AML-193 (cell line): ENCODE measurements at regions not wholly inside any gene's neighbourhood (a gene's known extent, or its start where the extent isn't known, plus 50 kb on each side); places are given as distances from the start of the nearest gene placed in this dataset.

Source experiments
- DNase-seq, 2 experiments: peaks; one replicate each; lab custom pipeline; 2025; lab: John Stamatoyannopoulos, UW

DNA sequence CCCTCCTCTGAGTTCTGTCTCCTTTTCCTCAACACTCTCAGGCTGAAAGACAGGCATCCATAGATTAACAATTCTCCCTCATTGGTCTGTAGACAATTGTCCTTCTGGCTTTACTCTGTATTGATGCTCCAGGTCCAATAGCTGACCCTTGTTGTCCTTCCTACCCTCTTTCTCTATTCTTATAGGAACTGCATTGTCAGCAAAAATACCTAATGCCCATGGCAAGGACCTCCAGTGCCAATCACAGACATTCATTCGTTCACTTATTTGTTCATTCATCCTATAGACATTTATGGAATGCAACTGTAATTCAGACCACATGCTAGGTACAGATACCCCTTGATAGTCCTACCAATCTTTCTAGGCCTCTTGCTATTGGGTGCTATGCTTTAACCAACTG, 69.8 kb upstream of the DTNA start:
- no peak for DNase-seq

DNA sequence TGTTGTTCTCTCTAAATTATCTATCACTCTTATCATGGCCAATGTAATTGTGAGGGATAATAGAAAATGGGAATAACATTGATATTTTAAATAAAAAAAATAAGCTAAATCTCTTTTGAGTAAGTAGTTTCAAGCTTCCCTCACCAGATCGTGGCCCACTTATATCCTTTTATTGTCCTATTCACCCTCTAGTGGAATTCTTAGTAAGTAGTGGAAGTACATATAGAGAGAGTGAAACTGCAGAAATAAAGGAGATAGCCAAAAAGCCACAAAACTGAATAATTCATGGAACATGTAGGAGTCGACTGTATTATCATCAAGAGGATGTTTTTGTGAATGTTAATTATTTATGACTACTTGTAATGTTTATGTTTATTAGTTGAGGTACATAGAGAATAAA, 66.1 kb upstream of the DTNA start:
- no peak for DNase-seq

GRCh38 chr18:34647251-34647650, 62.8 kb upstream of the DTNA start:
- no peak for DNase-seq

GRCh38 chr18:34648269-34648985, 61.7 kb upstream of the DTNA start:
- no peak for DNase-seq

DNA sequence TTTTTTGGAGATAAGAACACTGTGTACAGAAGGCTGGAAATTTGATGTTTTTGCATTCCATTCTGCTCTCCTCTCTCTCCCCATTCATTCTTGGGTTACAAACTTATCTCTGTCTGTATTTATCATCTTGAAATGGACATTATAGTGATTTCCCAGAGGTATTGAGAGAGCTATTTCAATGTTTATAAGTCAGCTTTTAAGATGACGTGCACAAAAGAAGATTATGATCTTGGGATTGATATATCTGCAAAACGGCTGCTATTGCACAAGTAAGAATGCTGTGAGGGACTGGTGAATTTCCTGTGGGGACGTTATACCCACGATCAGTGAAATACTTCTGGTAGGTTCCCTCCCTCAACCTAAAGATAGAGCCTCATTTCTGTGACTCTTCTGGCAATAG, 61.0 kb upstream of the DTNA start:
- DNase-seq, result peak in 1 of 2 experiments; percentile 5

DNA sequence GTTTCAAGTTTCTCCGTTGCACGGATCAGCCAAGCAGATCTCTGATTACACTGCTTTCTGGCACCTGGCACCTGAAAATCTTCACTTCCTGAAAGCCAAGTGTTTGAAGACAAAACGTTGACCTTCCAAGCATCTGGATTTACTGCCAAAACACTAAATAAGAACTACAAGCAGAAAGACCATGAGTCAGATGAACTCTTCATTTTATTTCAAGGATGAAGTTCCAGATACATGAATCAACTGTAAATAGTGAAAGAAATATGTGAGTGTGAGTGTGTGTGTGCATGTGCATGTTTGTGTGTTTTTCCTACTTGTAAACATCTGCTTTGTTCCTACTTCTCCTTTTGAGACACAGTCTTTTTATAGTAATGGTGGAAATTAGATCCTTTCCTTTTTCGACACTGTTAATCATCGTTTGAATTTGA, 60.0 kb upstream of the DTNA start:
- no peak for DNase-seq

- DNase-seq, result peak; percentile 6 to 9
Measured at GRCh38 chr18:34651586-34652369, 58.3 kb upstream of the DTNA start.

- no peak for DNase-seq
Measured at GRCh38 chr18:34655131-34655530, 55.0 kb upstream of the DTNA start.

- DNase-seq, result no peak
Measured at GRCh38 chr18:34657860-34658500, 52.1 kb upstream of the DTNA start.

- peak; percentile 29 for DNase-seq
Measured at GRCh38 chr18:34659579-34660517, 50.2 kb upstream of the DTNA start.
